ENCODE measurements at regions not wholly inside any gene's neighbourhood (a gene's known extent, or its start where the extent isn't known, plus 50 kb on each side); places are given as distances from the start of the nearest gene placed in this dataset.
A peak's percentile ranks its signal among the peaks of the same experiment; 100 is the strongest.
"Not testable (repeated sequence)": the region's sequence is repeated elsewhere in the genome, so short reads cannot be mapped to it uniquely, and the experiment has no call there.

- in situ Hi-C loops (cut with HindIII; ENCODE audit: low sequenced_read_pairs), result no loop called here
- DNase-seq (ENCODE audit: low spot score), result no peak
Measured at GRCh38 chr20:5400164-5400762, 83.5 kb upstream of the PROKR2 start.

- in situ Hi-C loops (cut with HindIII; ENCODE audit: low sequenced_read_pairs), result no loop called here
- no peak for DNase-seq (ENCODE audit: low spot score)
Measured at GRCh38 chr20:5397393-5397792, 80.6 kb upstream of the PROKR2 start.

DNA sequence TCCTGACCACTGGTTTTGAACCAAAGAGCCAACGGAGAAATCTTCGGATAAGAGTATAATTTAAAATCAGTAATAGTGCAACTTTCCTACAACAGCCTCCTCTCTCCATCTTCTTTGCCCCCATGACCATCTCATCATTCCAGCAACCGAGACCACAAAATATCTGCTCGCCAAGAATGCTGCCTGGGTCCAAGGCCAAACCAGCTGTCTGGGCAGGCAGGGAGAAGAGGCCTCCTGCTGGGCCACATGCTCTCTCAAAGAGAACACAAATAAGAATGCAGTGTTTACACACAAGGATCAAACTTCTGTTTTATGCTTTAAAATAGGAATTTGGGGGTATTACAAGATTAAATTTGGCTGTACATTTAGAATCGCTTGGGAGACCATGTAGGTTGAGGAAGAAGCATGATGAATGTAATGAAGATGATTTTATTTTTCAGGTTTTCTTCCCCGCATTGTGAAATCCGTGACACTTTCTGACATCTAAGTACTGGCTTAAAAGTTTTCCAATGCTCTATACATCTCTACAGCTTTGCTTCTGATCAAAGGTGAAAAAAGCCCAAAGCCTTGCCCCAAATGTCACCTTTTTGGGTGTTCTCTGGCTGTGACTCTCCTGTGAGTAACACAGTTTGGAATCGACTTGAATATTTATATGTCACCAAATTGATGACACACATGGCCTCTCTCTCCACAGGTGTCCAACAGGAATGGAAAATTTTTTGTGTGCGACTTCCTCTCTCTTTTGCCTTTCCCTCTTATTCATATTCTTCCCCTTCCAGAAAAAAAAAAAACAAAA lies 79.4 kb upstream of the PROKR2 start:
- no peak for DNase-seq (ENCODE audit: low spot score)
- in situ Hi-C loops (cut with HindIII; ENCODE audit: low sequenced_read_pairs), result no loop called here

DNA sequence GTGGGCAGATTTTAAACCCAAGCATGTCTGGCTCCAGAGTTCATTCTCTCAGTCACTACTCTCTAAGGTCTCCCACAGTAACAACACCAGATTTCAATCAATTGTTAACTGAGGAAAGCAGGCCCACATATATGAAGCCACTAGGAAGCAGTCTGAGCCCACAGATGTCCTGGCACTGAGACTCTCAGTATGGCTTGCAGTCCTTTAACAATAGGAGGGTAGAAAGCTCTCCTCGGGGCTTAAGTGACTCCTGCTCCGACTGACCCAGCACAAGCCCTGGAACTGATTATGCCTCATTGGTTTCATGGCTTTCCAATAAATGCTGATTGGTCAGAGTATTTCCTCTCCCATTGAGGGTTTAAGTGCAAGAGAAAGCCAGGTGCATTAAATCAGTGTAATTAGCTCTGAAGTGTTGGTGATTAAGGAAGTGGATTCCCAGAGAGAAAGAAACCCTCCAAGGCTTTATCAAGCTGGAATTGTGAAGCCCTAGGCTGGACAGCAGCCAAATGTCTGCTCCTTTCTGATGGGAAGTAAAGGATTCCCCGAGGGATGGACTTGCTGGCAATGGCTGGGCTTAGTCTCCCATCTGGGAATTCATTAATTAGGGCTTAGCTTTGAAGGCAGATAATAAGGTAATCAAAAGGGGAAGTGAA lies 76.6 kb upstream of the PROKR2 start:
- peak; percentile 5 for DNase-seq (ENCODE audit: low spot score)
- in situ Hi-C loops (cut with HindIII; ENCODE audit: low sequenced_read_pairs), result no loop called here

GRCh38 chr20:5390720-5391119 lies 74.0 kb upstream of the PROKR2 start:
- in situ Hi-C loops (cut with HindIII; ENCODE audit: low sequenced_read_pairs), result no loop called here
- no peak for DNase-seq (ENCODE audit: low spot score)

DNA sequence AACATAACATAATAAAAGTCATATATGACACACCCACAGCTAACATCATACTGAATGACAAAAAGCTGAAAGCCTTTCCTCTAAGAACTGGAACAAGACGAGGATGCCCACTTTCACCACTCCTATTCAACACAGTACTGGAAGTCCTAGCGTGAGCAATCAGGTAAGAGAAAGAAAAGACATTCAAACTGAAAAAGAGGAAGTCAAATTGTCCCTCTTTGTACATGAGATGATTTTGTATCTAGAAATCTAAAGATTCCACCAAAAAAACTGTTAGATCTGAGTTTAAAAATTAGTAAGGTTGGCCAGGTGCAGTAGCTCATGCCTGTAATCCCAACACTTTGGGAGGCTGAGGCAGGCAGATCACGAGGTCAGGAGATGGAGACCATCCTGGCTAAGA lies 70.1 kb upstream of the PROKR2 start:
- DNase-seq (ENCODE audit: low spot score); in situ Hi-C loops (cut with HindIII; ENCODE audit: low sequenced_read_pairs): not testable (repeated sequence)

DNA sequence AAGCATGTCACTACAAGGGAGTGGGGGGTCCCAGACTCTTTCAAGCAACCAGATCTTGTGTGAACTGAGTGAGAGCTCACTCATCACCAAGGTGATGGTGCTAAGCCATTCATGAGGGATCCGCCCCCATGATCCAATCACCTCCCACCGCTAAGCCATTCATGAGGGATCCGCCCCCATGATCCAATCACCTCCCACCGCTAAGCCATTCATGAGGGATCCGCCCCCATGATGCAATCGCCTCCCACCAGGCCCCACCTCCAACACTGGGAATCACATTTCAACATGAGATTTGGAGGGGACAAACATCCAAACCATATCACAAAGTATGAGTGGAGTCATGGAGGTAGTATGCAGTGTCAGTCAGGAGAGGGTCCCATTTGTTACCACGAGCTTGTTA lies 64.8 kb upstream of the PROKR2 start:
- in situ Hi-C loops (cut with HindIII; ENCODE audit: low sequenced_read_pairs); DNase-seq (ENCODE audit: low spot score): not testable (repeated sequence)

- no peak for DNase-seq (ENCODE audit: low spot score)
- in situ Hi-C loops (cut with HindIII; ENCODE audit: low sequenced_read_pairs), result no loop called here
Measured at GRCh38 chr20:5377484-5377883, 60.7 kb upstream of the PROKR2 start.

GRCh38 chr20:5376228-5376627 lies 59.5 kb upstream of the PROKR2 start:
- in situ Hi-C loops (cut with HindIII; ENCODE audit: low sequenced_read_pairs), result no loop called here
- no peak for DNase-seq (ENCODE audit: low spot score)

DNA sequence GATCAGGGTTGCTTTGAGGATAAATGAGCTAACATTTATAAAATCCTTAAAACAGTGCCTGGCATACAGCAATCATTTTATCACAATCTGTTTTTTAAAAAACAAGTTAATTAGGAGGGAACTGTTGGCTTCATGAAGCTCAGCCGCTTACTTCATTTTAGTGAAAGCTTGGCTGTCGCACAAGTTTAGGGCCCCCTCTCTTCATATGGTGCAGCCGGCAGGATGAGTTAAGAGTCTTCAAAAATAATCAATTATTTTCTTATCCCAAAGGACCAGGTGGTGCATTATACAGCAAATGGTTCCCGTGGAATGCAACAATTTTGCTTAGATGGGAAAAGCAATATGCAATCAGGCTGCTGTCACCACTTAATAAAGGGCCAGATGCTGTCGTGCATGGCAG lies 57.4 kb upstream of the PROKR2 start:
- in situ Hi-C loops (cut with HindIII; ENCODE audit: low sequenced_read_pairs), result no loop called here
- no peak for DNase-seq (ENCODE audit: low spot score)

DNA sequence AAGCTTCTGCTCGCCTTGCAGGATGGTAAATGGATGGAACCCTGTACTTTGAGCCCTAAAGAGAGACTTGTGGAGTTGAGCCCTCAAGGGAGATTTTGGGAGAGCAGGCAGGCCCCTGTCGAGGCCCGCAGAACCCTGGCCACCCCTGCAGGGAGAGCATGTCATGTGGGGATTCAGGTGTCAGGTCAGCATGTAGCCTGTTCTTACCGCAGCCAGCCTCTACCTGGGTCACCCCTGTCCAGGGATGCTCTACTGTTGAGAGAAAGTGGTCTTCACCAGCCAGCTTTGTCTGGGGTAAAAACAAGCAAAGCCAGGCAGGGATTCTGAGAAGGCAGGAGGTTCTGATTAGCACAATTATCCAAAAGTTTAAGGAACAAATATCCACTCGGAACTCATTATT lies 55.6 kb upstream of the PROKR2 start:
- no peak for DNase-seq (ENCODE audit: low spot score)
- in situ Hi-C loops (cut with HindIII; ENCODE audit: low sequenced_read_pairs), result no loop called here

DNA sequence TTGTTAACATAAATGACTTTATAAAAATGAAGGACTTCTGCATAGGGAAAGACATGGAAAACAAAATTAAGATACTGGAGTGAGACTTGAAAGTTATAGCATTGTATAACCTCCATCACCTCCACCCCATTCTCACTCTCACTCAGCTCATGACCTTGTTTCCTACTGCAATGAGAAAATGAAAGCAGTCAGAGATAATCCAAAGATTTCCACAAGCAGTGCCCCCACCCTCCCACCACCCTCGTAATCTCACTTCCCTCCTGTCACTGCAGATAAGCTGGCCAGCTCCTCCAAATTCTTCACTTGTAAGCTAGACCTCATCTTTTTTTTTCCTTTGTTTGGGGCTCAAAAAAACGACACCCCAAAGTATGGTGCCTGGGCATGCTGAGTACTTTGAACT lies 52.9 kb upstream of the PROKR2 start:
- DNase-seq (ENCODE audit: low spot score), result no peak
- in situ Hi-C loops (cut with HindIII; ENCODE audit: low sequenced_read_pairs), result no loop called here
